Thyroid gland (tissue), 4 donors: ENCODE measurements at regions not wholly inside any gene's neighbourhood (a gene's known extent, or its start where the extent isn't known, plus 50 kb on each side); places are given as distances from the start of the nearest gene placed in this dataset.

Experiments used
- DNase-seq, 2 donors: peaks; one replicate each; pipeline ENCODE4 v3.0.0-alpha.2; 2019
- H3K27ac ChIP-seq, 3 donors: fragments of 200-600 bp; sonication (generic); 1 replicate in 2 of 3; 2 replicates in 1 of 3; pipeline ENCODE4 v1.5.1; 2016 to 2019; ENCODE audit warnings: mild to moderate bottlenecking in 1 of 3, moderate library complexity in 1 of 3
- H3K27me3 ChIP-seq: fragments of 200-600 bp; sonication (generic); one replicate; pipeline ENCODE4 v1.5.1; 2019
- H3K36me3 ChIP-seq, 2 donors: fragments of 200-600 bp; sonication (generic); one replicate each; pipeline ENCODE4 v1.5.1; 2016 to 2019
- H3K4me1 ChIP-seq, 2 donors: fragments of 200-600 bp; sonication (generic); one replicate each; pipeline ENCODE4 v1.5.1; 2017 to 2019
- H3K4me3 ChIP-seq, 3 donors: fragments of 200-600 bp; sonication (generic); replicated peaks in 1 of 3; 1 replicate in 2 of 3; 2 replicates in 1 of 3; pipeline ENCODE4 v1.5.1; 2016; ENCODE audit warnings: mild to moderate bottlenecking in 1 of 3
- H3K9me3 ChIP-seq: fragments of 200-600 bp; sonication (generic); one replicate; pipeline ENCODE4 v1.5.1; 2017
- POLR2A ChIP-seq, 2 donors: fragments of 450-650 bp; IDR thresholded peaks; one replicate each; pipeline ENCODE4 v1.6.1; 2017; ENCODE audit warnings: antibody characterized with exemption in 2 of 2, mild to moderate bottlenecking in 2 of 2, moderate library complexity in 1 of 2
- WGBS, 2 donors: methylation state at CpG; one replicate each; pipeline ENCODE4 v1.1.5; 2017; 5-methylcytosine and 5-hydroxymethylcytosine counted together
- intact Hi-C: fragments of 100-400 bp; cut with DNase I; formaldehyde crosslinking; loops from one replicate; pipeline ENCODE4 v1.15.1; 2023
- TF ChIP-seq, protein P1 (sequence below), 6 experiments: fragments of 200-600 bp in 3 of 6; fragments of 450-650 bp in 3 of 6; sonication (generic) in 3 of 6; IDR thresholded peaks; one replicate each; pipeline ENCODE4 v1.5.1; 2016 to 2019; ENCODE audit warnings: antibody characterized with exemption in 6 of 6, mild to moderate bottlenecking in 2 of 6, inconsistent platforms in 1 of 6, moderate library complexity in 1 of 6

DNA sequence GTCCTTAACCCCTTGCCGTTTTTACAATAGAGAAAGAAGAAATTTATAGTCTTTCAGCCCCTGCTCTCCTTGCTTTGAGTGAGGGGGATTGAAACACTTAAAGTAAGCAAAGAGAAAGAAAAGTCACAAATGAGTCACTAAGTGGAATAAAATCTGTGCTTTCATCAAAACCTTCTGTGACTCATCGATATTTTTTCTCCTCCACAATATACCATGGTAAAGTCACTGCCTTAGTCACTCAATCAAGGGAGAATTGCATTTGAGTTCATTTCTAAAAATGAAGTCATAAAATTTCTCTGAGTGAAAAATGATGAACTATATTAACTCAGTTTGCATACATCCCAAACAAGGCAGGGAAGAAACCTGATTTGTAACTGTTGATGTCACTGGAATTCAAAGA lies 470.3 kb downstream of the FOXG1 start:
- no peak overlapping the region for H3K4me3 ChIP-seq
- TF ChIP-seq, protein P1, sequence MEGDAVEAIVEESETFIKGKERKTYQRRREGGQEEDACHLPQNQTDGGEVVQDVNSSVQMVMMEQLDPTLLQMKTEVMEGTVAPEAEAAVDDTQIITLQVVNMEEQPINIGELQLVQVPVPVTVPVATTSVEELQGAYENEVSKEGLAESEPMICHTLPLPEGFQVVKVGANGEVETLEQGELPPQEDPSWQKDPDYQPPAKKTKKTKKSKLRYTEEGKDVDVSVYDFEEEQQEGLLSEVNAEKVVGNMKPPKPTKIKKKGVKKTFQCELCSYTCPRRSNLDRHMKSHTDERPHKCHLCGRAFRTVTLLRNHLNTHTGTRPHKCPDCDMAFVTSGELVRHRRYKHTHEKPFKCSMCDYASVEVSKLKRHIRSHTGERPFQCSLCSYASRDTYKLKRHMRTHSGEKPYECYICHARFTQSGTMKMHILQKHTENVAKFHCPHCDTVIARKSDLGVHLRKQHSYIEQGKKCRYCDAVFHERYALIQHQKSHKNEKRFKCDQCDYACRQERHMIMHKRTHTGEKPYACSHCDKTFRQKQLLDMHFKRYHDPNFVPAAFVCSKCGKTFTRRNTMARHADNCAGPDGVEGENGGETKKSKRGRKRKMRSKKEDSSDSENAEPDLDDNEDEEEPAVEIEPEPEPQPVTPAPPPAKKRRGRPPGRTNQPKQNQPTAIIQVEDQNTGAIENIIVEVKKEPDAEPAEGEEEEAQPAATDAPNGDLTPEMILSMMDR (IDR thresholded peaks at IDR 0.05) = no peak
- TF ChIP-seq POLR2A (IDR thresholded peaks at IDR 0.05) = no peak
- no peaks in the 10 kb centered on the region for H3K4me1 ChIP-seq
- 58 to 66% methylated on average over 2 of the region's 2 CpGs for WGBS, 2 donors
- H3K9me3 ChIP-seq = no peaks in the 10 kb centered on the region
- H3K27me3 ChIP-seq = no peaks in the 10 kb centered on the region
- intact Hi-C loops = no loop called here
- DNase-seq = no peak
- H3K27ac ChIP-seq = no peak overlapping the region
- H3K36me3 ChIP-seq = no peaks in the 10 kb centered on the region

DNA sequence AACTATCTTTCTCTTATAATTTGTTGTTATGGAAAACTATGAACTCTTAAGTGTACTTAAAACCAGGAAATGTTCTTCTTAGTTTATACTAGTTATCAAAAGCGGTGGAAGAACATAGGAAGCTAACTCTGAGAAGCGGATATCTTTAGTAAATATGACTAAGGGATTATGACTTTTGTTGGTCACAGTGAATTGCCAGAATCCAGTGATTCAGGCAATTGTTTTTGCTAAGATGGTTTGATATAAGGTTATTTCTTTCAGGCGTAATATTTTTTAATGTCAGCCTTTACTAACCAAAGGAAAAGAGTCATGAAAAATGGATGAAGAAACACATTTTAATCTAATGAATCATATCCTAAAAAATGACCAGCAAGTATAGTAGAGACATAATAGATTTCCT lies 473.5 kb downstream of the FOXG1 start:
- Histone ChIP-seq H3K4me1 (no peaks in the 10 kb centered on the region), H3K36me3 (no peaks in the 10 kb centered on the region), H3K9me3 (no peaks in the 10 kb centered on the region), H3K27me3 (no peaks in the 10 kb centered on the region), H3K4me3 (no peak overlapping the region), H3K27ac (no peak overlapping the region)
- intact Hi-C loops = no loop called here
- no peak for DNase-seq
- TF ChIP-seq POLR2A (IDR thresholded peaks at IDR 0.05) = no peak
- TF ChIP-seq, protein P1 (IDR thresholded peaks at IDR 0.05) = no peak
- 89 to 90% methylated on average over 3 of the region's 3 CpGs for WGBS, 2 donors

DNA sequence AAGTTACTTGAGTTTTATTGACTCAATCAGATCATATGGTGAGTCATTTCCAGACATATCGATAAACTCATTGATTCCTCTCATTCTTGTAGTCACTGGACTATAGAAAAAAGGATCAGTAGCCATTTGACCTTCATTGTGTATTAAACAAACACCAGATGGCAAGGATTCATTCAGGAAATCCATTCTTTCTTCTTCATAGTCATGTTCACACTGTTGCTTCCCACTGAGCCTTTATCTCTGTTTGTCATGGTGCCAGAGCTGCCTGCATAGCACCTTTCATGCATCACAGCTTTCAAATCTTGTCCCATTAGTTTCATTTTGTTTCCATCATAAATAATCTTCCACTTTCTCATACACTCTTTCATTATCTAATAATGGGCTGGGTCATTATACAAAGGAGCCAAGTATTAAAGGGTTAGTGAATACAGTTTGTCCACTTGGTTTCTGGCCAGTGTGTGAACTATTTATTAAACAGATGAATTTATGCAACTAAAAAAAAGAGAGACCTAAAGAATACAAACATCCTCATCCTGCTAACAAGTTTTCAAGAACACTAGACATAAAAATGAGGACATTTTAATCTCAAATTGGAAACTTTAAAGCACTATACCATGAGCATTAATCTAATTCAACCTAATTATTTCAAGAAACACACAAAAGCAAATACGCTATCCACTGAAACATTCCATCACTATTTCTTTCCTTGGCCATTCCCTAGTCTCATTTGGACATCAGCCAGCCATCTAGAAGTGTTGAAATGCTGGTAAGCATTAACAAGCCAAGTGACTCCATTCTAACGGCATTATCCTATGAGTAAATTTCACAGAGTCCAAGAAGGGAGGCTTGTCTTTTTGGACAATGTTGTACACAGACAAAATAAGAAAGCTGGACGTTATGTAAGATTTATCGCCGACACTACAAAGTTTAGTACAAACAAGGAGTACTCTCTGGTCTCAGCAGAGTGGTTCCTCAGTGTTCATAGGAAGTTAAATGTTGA lies 476.5 kb downstream of the FOXG1 start:
- no peaks in the 10 kb centered on the region for H3K27me3 ChIP-seq
- H3K27ac ChIP-seq = no peak overlapping the region
- TF ChIP-seq, protein P1 (IDR thresholded peaks at IDR 0.05) = no peak
- no peak for TF ChIP-seq POLR2A (IDR thresholded peaks at IDR 0.05)
- no peaks in the 10 kb centered on the region for H3K9me3 ChIP-seq
- H3K36me3 ChIP-seq = no peaks in the 10 kb centered on the region
- intact Hi-C loops = no loop called here
- DNase-seq = no peak
- H3K4me1 ChIP-seq = no peaks in the 10 kb centered on the region
- WGBS, 2 donors = 49 to 50% methylated on average over 6 of the region's 6 CpGs
- no peak overlapping the region for H3K4me3 ChIP-seq

DNA sequence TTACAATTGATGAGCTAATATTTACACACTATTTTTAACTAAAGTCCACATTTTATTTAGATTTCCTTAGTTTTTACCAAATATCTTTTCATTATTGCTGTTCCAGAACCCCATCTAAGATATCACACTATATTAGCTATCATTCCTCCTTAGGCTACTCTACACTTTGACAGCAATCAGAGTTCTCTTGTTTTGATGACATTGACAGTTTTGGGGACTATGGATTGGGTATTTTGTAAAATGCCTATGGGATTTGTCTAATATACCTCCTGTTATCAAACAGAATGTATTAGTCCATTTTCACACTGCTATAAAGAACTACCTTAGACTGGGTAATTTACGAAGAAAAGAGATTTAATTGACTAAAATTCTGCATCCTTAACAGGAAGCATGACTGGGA lies 489.1 kb downstream of the FOXG1 start:
- Histone ChIP-seq H3K27ac (no peak overlapping the region), H3K4me3 (no peak overlapping the region), H3K9me3 (no peaks in the 10 kb centered on the region), H3K36me3 (no peaks in the 10 kb centered on the region), H3K4me1 (no peaks in the 10 kb centered on the region), H3K27me3 (no peaks in the 10 kb centered on the region)
- DNase-seq = no peak
- intact Hi-C loops = no loop called here
- WGBS, 2 donors = 80 to 89% methylated on average over 1 of the region's 1 CpG
- TF ChIP-seq POLR2A (IDR thresholded peaks at IDR 0.05) = no peak
- TF ChIP-seq, protein P1 (IDR thresholded peaks at IDR 0.05) = no peak

DNA sequence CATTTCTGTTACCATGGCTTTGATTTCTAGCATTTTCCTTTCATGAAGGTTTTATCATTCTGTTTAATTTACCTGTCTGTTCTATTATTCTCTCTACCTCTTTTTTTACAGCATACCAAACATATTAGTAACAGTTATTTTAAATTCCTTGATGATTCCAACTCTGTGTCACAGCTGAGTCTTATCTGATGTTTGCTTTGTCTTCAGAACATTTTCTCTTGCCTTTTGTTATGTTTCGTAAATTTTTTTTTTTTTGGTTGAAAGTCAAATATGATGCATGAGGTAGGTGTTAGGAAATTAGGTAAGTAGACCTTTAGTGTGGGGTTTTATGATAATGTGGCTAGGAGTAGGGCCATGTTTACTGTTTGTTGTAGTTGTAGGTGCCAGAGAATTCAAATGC lies 496.4 kb downstream of the FOXG1 start:
- no peak for TF ChIP-seq POLR2A (IDR thresholded peaks at IDR 0.05)
- TF ChIP-seq, protein P1 (IDR thresholded peaks at IDR 0.05) = no peak
- WGBS, 2 donors = 80 to 84% methylated on average over 1 of the region's 1 CpG
- H3K4me3 ChIP-seq = no peak overlapping the region
- H3K27me3 ChIP-seq = no peaks in the 10 kb centered on the region
- DNase-seq = no peak
- no peak overlapping the region for H3K27ac ChIP-seq
- H3K9me3 ChIP-seq = no peaks in the 10 kb centered on the region
- H3K4me1 ChIP-seq = no peaks in the 10 kb centered on the region
- H3K36me3 ChIP-seq = no peaks in the 10 kb centered on the region
- intact Hi-C loops = no loop called here
